Aorta (tissue), 5 donors: ENCODE measurements at regions not wholly inside any gene's neighbourhood (a gene's known extent, or its start where the extent isn't known, plus 50 kb on each side); places are given as distances from the start of the nearest gene placed in this dataset.

ENCODE experiments used
- ATAC-seq: fragments of 200-7000 bp; cut with Tn5 transposase; one replicate; pipeline ENCODE4 v1.9.1; 2022; ENCODE audit warnings: moderate library complexity; ENCODE audit not compliant: low FRiP score
- DNase-seq, 2 donors: peaks; one replicate each; pipeline ENCODE4 v3.0.0-alpha.2; 2020
- H3K27ac ChIP-seq, 2 donors: one replicate each; pipeline ENCODE4 v1.5.1; 2013; ENCODE audit warnings: low read length in 2 of 2, mild to moderate bottlenecking in 2 of 2, moderate library complexity in 2 of 2, control low read depth in 1 of 2, inconsistent platforms in 1 of 2, low read depth in 1 of 2
- H3K27me3 ChIP-seq, 2 donors: one replicate each; pipeline ENCODE4 v1.6.1; 2013; ENCODE audit warnings: control low read depth in 1 of 2, low read length in 1 of 2, mild to moderate bottlenecking in 1 of 2, moderate library complexity in 1 of 2; ENCODE audit not compliant: insufficient read depth in 2 of 2, control insufficient read depth in 1 of 2
- H3K36me3 ChIP-seq, 2 donors: one replicate each; pipeline ENCODE4 v1.6.1; 2013; ENCODE audit warnings: control low read depth in 1 of 2, low read length in 1 of 2, mild to moderate bottlenecking in 1 of 2; ENCODE audit not compliant: insufficient read depth in 2 of 2, control insufficient read depth in 1 of 2
- H3K4me1 ChIP-seq, 2 donors: one replicate each; pipeline ENCODE4 v1.6.1; 2013; ENCODE audit warnings: low read length in 2 of 2, control low read depth in 1 of 2, mild to moderate bottlenecking in 1 of 2, moderate library complexity in 1 of 2; ENCODE audit not compliant: insufficient read depth in 2 of 2, control insufficient read depth in 1 of 2
- H3K4me3 ChIP-seq, 2 donors: one replicate each; pipeline ENCODE4 v1.5.1; 2013; ENCODE audit warnings: low read length in 2 of 2, control low read depth in 1 of 2, mild to moderate bottlenecking in 1 of 2
- H3K9me3 ChIP-seq: one replicate; pipeline ENCODE4 v1.6.1; 2013; ENCODE audit warnings: mild to moderate bottlenecking, low read length; ENCODE audit not compliant: control insufficient read depth
- WGBS, 2 donors: extraction: QIAGEN DNeasy Blood & Tissue Kit; methylation state at CpG; one replicate each; pipeline ENCODE4 v1.1.7; 2013; 5-methylcytosine and 5-hydroxymethylcytosine counted together
- intact Hi-C, 2 donors: fragments of 100-400 bp; cut with DNase I; formaldehyde crosslinking; loops; one replicate each; pipeline versions ENCODE4 v1.14.2 to v1.15.0; 2022
- donor health status: healthy with polysubstance abuse.
- donor health status: Bipolar disorder and iron deficiency.
- donor health status: DM: no; HTN: no; CAD: no.
- donor health status: DM: no; HTN: no; CAD: no.
- donor health status: DM: yes; HTN: yes; CAD: no.

- no peaks in the 10 kb centered on the region for H3K27me3 ChIP-seq
- no peak overlapping the region for H3K4me3 ChIP-seq
- ATAC-seq, result no peak
- DNase-seq, result no peak
- H3K36me3 ChIP-seq, result no peaks in the 10 kb centered on the region
- no peaks in the 10 kb centered on the region for H3K9me3 ChIP-seq
- intact Hi-C loops, result no loop called here
- no peak overlapping the region for H3K27ac ChIP-seq
- 45 to 51% methylated on average over 3 of the region's 3 CpGs for WGBS, 2 donors
- H3K4me1 ChIP-seq, result peaks cover 0 to 3% of the 10 kb centered on the region in 2 donors
Observed at GRCh38 chr5:86858442-86858841, 240.7 kb downstream of the COX7C start.

DNA sequence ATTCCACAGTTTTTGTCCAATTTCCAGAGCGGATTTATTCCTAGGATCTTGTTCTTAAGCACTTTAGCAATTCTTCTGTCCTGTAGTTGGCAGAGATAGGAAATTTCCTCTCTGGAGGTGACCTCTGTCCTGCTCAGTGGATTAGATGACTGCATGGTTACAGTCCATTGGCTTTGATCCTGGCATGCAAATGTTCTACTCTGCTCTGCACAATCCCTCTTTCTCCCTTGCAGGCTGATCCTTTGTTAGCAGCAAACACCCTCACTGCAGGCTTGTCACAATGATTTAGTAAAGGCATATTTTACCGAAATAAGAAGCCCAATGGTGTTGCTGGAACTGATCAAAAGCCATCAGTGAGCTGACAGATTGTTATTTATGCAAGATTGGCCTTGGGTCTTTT, 243.8 kb downstream of the COX7C start:
- intact Hi-C loops, result no loop called here
- no peak for ATAC-seq

DNA sequence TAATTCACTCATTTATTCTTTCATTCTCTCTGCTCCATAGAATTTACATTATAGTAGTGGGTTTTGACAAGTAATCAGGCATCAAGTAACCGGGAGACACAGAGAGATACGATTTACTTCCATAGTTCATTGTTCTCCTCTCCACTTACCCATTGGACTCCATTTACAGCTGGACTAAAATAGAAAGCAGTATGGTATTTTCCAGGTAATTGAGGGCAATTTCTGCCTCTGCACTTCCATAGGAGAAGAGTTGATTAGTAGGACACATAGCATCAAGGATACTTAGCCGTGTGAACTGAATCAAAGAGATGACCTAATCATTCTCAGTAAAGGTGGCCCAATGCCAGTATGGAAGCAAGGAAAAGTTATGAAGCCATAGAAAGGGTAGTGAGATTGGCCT, 244.4 kb downstream of the COX7C start:
- no peaks in the 10 kb centered on the region for H3K4me1 ChIP-seq
- H3K36me3 ChIP-seq, result no peaks in the 10 kb centered on the region
- no peak for ATAC-seq
- 84 to 86% methylated on average over 3 of the region's 3 CpGs for WGBS, 2 donors
- no peak overlapping the region for H3K4me3 ChIP-seq
- no peak for DNase-seq
- H3K27me3 ChIP-seq, result no peaks in the 10 kb centered on the region
- no peaks in the 10 kb centered on the region for H3K9me3 ChIP-seq
- intact Hi-C loops, result no loop called here
- H3K27ac ChIP-seq, result no peak overlapping the region

More for the DNA sequence above, 243.8 kb downstream of the COX7C start:
- H3K4me1 ChIP-seq, result no peaks in the 10 kb centered on the region
- H3K27ac ChIP-seq, result no peak overlapping the region
- no peak for DNase-seq
- WGBS, 2 donors, result 49 to 61% methylated on average over 2 of the region's 2 CpGs
- no peaks in the 10 kb centered on the region for H3K36me3 ChIP-seq
- H3K9me3 ChIP-seq, result no peaks in the 10 kb centered on the region
- no peak overlapping the region for H3K4me3 ChIP-seq
- no peaks in the 10 kb centered on the region for H3K27me3 ChIP-seq

- no peak for DNase-seq
- no peak for ATAC-seq
- Histone ChIP-seq H3K27me3 (no peaks in the 10 kb centered on the region), H3K9me3 (no peaks in the 10 kb centered on the region), H3K4me3 (no peak overlapping the region), H3K36me3 (no peaks in the 10 kb centered on the region), H3K27ac (no peak overlapping the region), H3K4me1 (no peaks in the 10 kb centered on the region)
- intact Hi-C loops, result no loop called here
- 36 to 37% methylated on average over 4 of the region's 4 CpGs for WGBS, 2 donors
Observed at GRCh38 chr5:86864051-86864450, 246.3 kb downstream of the COX7C start.

- Histone ChIP-seq H3K36me3 (no peaks in the 10 kb centered on the region), H3K4me3 (no peak overlapping the region), H3K27me3 (no peaks in the 10 kb centered on the region), H3K9me3 (no peaks in the 10 kb centered on the region), H3K4me1 (no peaks in the 10 kb centered on the region), H3K27ac (no peak overlapping the region)
- WGBS, 2 donors, result 78 to 80% methylated on average over 2 of the region's 2 CpGs
- intact Hi-C loops, result no loop called here
- DNase-seq (no peak), ATAC-seq (no peak)
Observed at GRCh38 chr5:86865256-86865785, 247.6 kb downstream of the COX7C start.

GRCh38 chr5:86866036-86866435, 248.3 kb downstream of the COX7C start:
- no peaks in the 10 kb centered on the region for H3K36me3 ChIP-seq
- H3K4me3 ChIP-seq, result no peak overlapping the region
- no peaks in the 10 kb centered on the region for H3K27me3 ChIP-seq
- no peak for ATAC-seq
- WGBS, 2 donors, result 10 to 11% methylated on average over 1 of the region's 1 CpG
- H3K27ac ChIP-seq, result no peak overlapping the region
- no peaks in the 10 kb centered on the region for H3K4me1 ChIP-seq
- no peaks in the 10 kb centered on the region for H3K9me3 ChIP-seq
- intact Hi-C loops, result no loop called here
- no peak for DNase-seq

DNA sequence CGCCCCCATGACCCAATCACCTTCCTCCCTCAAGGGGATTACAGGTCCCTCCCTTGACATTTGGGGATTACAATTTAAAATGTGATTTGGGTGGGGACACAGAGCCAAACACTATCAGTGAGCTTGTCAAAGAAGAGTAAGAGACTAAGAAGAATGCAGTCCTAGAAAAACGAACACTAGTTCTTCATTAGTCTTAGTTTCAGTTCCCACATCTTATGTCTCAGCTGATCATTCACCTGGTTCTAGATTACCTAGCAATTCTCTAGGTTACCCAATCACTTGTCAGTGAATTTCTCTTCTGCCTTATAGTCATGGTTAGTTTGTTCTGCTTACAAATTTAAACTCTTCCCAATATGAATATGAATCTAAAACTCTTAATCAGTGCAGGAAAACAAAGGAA, 251.5 kb downstream of the COX7C start:
- Histone ChIP-seq H3K36me3 (no peaks in the 10 kb centered on the region), H3K4me3 (no peak overlapping the region), H3K4me1 (no peaks in the 10 kb centered on the region), H3K27ac (no peak overlapping the region), H3K9me3 (no peaks in the 10 kb centered on the region), H3K27me3 (no peaks in the 10 kb centered on the region)
- 84 to 86% methylated on average over 2 of the region's 2 CpGs for WGBS, 2 donors
- DNase-seq (no peak), ATAC-seq (no peak)
- intact Hi-C loops, result no loop called here

DNA sequence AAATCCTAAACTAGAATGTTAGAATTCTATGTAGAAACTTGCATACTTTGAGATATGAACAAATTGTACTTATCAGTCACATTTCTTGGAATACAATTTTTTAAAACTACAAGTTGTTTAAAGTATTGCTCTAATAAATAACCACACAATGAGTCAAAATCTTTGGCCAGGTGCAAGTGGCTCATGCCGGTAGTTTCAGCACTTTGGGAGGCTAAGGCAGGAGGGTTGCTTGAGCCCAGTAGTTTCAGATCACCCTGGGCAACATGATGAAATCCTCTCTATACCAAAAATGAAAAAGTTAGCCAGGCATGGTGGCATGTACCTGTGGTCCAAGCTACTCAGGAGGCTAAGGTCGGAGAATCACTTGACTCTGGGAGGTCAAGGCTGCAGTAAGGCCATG, 257.8 kb downstream of the COX7C start:
- DNase-seq, result no peak
- Histone ChIP-seq H3K4me1 (no peaks in the 10 kb centered on the region), H3K9me3 (no peaks in the 10 kb centered on the region), H3K27ac (no peak overlapping the region), H3K36me3 (no peaks in the 10 kb centered on the region), H3K27me3 (no peaks in the 10 kb centered on the region), H3K4me3 (no peak overlapping the region)
- 67 to 83% methylated on average over 2 of the region's 2 CpGs for WGBS, 2 donors
- intact Hi-C loops, result no loop called here
- no peak for ATAC-seq

- Histone ChIP-seq H3K27ac (no peak overlapping the region), H3K4me1 (no peaks in the 10 kb centered on the region), H3K4me3 (no peak overlapping the region), H3K9me3 (no peaks in the 10 kb centered on the region), H3K27me3 (no peaks in the 10 kb centered on the region), H3K36me3 (no peaks in the 10 kb centered on the region)
- ATAC-seq, result no peak
- no peak for DNase-seq
- intact Hi-C loops, result no loop called here
Observed at GRCh38 chr5:86878250-86878649, 260.5 kb downstream of the COX7C start.
